SJCRH30 (cell line): ENCODE measurements at regions not wholly inside any gene's neighbourhood (a gene's known extent, or its start where the extent isn't known, plus 50 kb on each side); places are given as distances from the start of the nearest gene placed in this dataset.
"Not testable (repeated sequence)": the region's sequence is repeated elsewhere in the genome, so short reads cannot be mapped to it uniquely, and the experiment has no call there.

ENCODE experiments used
- DNase-seq, 2 experiments: peaks; one replicate each; pipeline ENCODE4 v3.0.0-alpha.2; 2015 to 2020
- H3K27ac ChIP-seq: fragments of 250-450 bp; sonication (Bioruptor Pico); 2 replicates; pipeline ENCODE4 v1.5.1; 2020; ENCODE audit warnings: mild to moderate bottlenecking, moderate library complexity
- H3K27me3 ChIP-seq: fragments of 250-450 bp; sonication (Bioruptor Pico); 2 replicates; pipeline ENCODE4 v1.5.1; 2020; ENCODE audit warnings: mild to moderate bottlenecking, moderate library complexity
- H3K36me3 ChIP-seq: fragments of 250-450 bp; sonication (Bioruptor Pico); 2 replicates; pipeline ENCODE4 v1.5.1; 2020; ENCODE audit warnings: mild to moderate bottlenecking, moderate library complexity
- H3K4me1 ChIP-seq: fragments of 250-450 bp; sonication (Bioruptor Pico); 2 replicates; pipeline ENCODE4 v1.5.1; 2020; ENCODE audit warnings: mild to moderate bottlenecking, moderate library complexity
- H3K4me3 ChIP-seq: fragments of 250-450 bp; sonication (Bioruptor Pico); 2 replicates; pipeline ENCODE4 v1.5.1; 2020; ENCODE audit warnings: mild to moderate bottlenecking, moderate library complexity
- H3K9me3 ChIP-seq: fragments of 250-450 bp; sonication (Bioruptor Pico); replicated peaks from 2 replicates; pipeline ENCODE4 v1.5.1; 2020; ENCODE audit warnings: mild to moderate bottlenecking, moderate library complexity

GRCh38 chr1:238409191-238409850 lies 518.6 kb upstream of the ZP4 start:
- H3K27me3 ChIP-seq: no peaks in the 10 kb centered on the region
- no peaks in the 10 kb centered on the region for H3K36me3 ChIP-seq
- H3K9me3 ChIP-seq: no peaks in the 10 kb centered on the region
- peak; percentile 23 to 27 for DNase-seq
- no peak overlapping the region for H3K4me3 ChIP-seq
- peak overlapping the region; percentile 47 for H3K27ac ChIP-seq
- no peaks in the 10 kb centered on the region for H3K4me1 ChIP-seq

GRCh38 chr1:238408737-238409136 lies 518.0 kb upstream of the ZP4 start:
- Histone ChIP-seq H3K4me3 (no peak overlapping the region), H3K36me3 (no peaks in the 10 kb centered on the region), H3K27ac (peak overlapping the region; percentile 47), H3K4me1 (no peaks in the 10 kb centered on the region), H3K27me3 (no peaks in the 10 kb centered on the region), H3K9me3 (no peaks in the 10 kb centered on the region)
- no peak for DNase-seq

- no peaks in the 10 kb centered on the region for H3K4me1 ChIP-seq
- no peaks in the 10 kb centered on the region for H3K36me3 ChIP-seq
- no peaks in the 10 kb centered on the region for H3K27me3 ChIP-seq
- no peak for DNase-seq
- H3K27ac ChIP-seq: no peak overlapping the region
- H3K9me3 ChIP-seq: no peaks in the 10 kb centered on the region
- H3K4me3 ChIP-seq: no peak overlapping the region
These were observed 515.6 kb upstream of the ZP4 start for GRCh38 chr1:238406098-238406860.

- H3K27ac ChIP-seq: no peak overlapping the region
- H3K27me3 ChIP-seq: no peaks in the 10 kb centered on the region
- H3K36me3 ChIP-seq: no peaks in the 10 kb centered on the region
- H3K4me1 ChIP-seq: no peaks in the 10 kb centered on the region
- H3K4me3 ChIP-seq: no peak overlapping the region
- DNase-seq: no peak
- H3K9me3 ChIP-seq: no peaks in the 10 kb centered on the region
These were observed 514.2 kb upstream of the ZP4 start for GRCh38 chr1:238404921-238405320.

- no peak overlapping the region for H3K4me3 ChIP-seq
- no peaks in the 10 kb centered on the region for H3K36me3 ChIP-seq
- H3K27ac ChIP-seq: no peak overlapping the region
- no peaks in the 10 kb centered on the region for H3K4me1 ChIP-seq
- H3K9me3 ChIP-seq: no peaks in the 10 kb centered on the region
- no peak for DNase-seq
- H3K27me3 ChIP-seq: no peaks in the 10 kb centered on the region
These were observed 513.8 kb upstream of the ZP4 start for GRCh38 chr1:238404481-238404880.

- Histone ChIP-seq H3K27me3 (no peaks in the 10 kb centered on the region), H3K9me3 (no peaks in the 10 kb centered on the region), H3K4me3 (no peak overlapping the region), H3K4me1 (no peaks in the 10 kb centered on the region), H3K27ac (no peak overlapping the region), H3K36me3 (no peaks in the 10 kb centered on the region)
- DNase-seq: no peak
These were observed 510.4 kb upstream of the ZP4 start for GRCh38 chr1:238401144-238401543.

GRCh38 chr1:238399558-238399957 lies 508.8 kb upstream of the ZP4 start:
- peak; percentile 5 to 22 for DNase-seq
- Histone ChIP-seq H3K4me3 (no peak overlapping the region), H3K4me1 (no peaks in the 10 kb centered on the region), H3K27me3 (no peaks in the 10 kb centered on the region), H3K27ac (no peak overlapping the region), H3K36me3 (no peaks in the 10 kb centered on the region), H3K9me3 (no peaks in the 10 kb centered on the region)

- Histone ChIP-seq H3K36me3 (no peaks in the 10 kb centered on the region), H3K27ac (no peak overlapping the region), H3K4me3 (no peak overlapping the region), H3K27me3 (no peaks in the 10 kb centered on the region), H3K9me3 (no peaks in the 10 kb centered on the region), H3K4me1 (no peaks in the 10 kb centered on the region)
- DNase-seq: no peak
These were observed 505.4 kb upstream of the ZP4 start for GRCh38 chr1:238396140-238396539.

- H3K4me1 ChIP-seq: no peaks in the 10 kb centered on the region
- H3K9me3 ChIP-seq: no peaks in the 10 kb centered on the region
- H3K27ac ChIP-seq: no peak overlapping the region
- no peaks in the 10 kb centered on the region for H3K27me3 ChIP-seq
- no peak overlapping the region for H3K4me3 ChIP-seq
- H3K36me3 ChIP-seq: no peaks in the 10 kb centered on the region
- no peak for DNase-seq
These were observed 493.7 kb upstream of the ZP4 start for GRCh38 chr1:238384381-238384780.

- no peaks in the 10 kb centered on the region for H3K4me1 ChIP-seq
- no peaks in the 10 kb centered on the region for H3K36me3 ChIP-seq
- H3K9me3 ChIP-seq: no peaks in the 10 kb centered on the region
- no peak overlapping the region for H3K4me3 ChIP-seq
- DNase-seq: no peak
- no peak overlapping the region for H3K27ac ChIP-seq
- H3K27me3 ChIP-seq: no peaks in the 10 kb centered on the region
These were observed 489.4 kb upstream of the ZP4 start for GRCh38 chr1:238380167-238380566.

- not testable (repeated sequence) for H3K9me3 ChIP-seq, H3K4me3 ChIP-seq, H3K36me3 ChIP-seq, H3K27ac ChIP-seq, DNase-seq, H3K4me1 ChIP-seq, H3K27me3 ChIP-seq
These were observed 488.7 kb upstream of the ZP4 start for GRCh38 chr1:238379446-238379845.

- H3K9me3 ChIP-seq: no peaks in the 10 kb centered on the region
- H3K36me3 ChIP-seq: no peaks in the 10 kb centered on the region
- DNase-seq: no peak
- H3K4me1 ChIP-seq: no peaks in the 10 kb centered on the region
- H3K27ac ChIP-seq: no peak overlapping the region
- no peaks in the 10 kb centered on the region for H3K27me3 ChIP-seq
- H3K4me3 ChIP-seq: no peak overlapping the region
These were observed 486.7 kb upstream of the ZP4 start for GRCh38 chr1:238377280-238377919.

- no peaks in the 10 kb centered on the region for H3K27me3 ChIP-seq
- no peaks in the 10 kb centered on the region for H3K4me1 ChIP-seq
- H3K27ac ChIP-seq: no peak overlapping the region
- H3K4me3 ChIP-seq: no peak overlapping the region
- no peaks in the 10 kb centered on the region for H3K36me3 ChIP-seq
- no peak for DNase-seq
- no peaks in the 10 kb centered on the region for H3K9me3 ChIP-seq
These were observed 479.9 kb upstream of the ZP4 start for GRCh38 chr1:238370599-238370998.

GRCh38 chr1:238364214-238364892 lies 473.6 kb upstream of the ZP4 start:
- DNase-seq: no peak
- Histone ChIP-seq H3K27me3 (no peaks in the 10 kb centered on the region), H3K9me3 (no peaks in the 10 kb centered on the region), H3K4me1 (no peaks in the 10 kb centered on the region), H3K27ac (no peak overlapping the region), H3K4me3 (no peak overlapping the region), H3K36me3 (no peaks in the 10 kb centered on the region)

GRCh38 chr1:238360474-238360873 lies 469.8 kb upstream of the ZP4 start:
- Histone ChIP-seq H3K27me3 (no peaks in the 10 kb centered on the region), H3K4me1 (no peaks in the 10 kb centered on the region), H3K9me3 (no peaks in the 10 kb centered on the region), H3K36me3 (no peaks in the 10 kb centered on the region), H3K27ac (no peak overlapping the region), H3K4me3 (no peak overlapping the region)
- no peak for DNase-seq
